Neuron (in vitro differentiated cells): ENCODE measurements at regions not wholly inside any gene's neighbourhood (a gene's known extent, or its start where the extent isn't known, plus 50 kb on each side); places are given as distances from the start of the nearest gene placed in this dataset.

Experiments used
- H2AFZ ChIP-seq: one replicate; pipeline ENCODE4 v1.6.1; 2013; ENCODE audit warnings: low read depth, mild to moderate bottlenecking, inconsistent platforms, low read length, moderate library complexity
- H3K27me3 ChIP-seq: one replicate; pipeline ENCODE4 v1.6.1; 2013; ENCODE audit warnings: low read length; ENCODE audit not compliant: insufficient read depth
- H3K36me3 ChIP-seq: one replicate; pipeline ENCODE4 v1.6.1; 2013; ENCODE audit warnings: low read length; ENCODE audit not compliant: insufficient read depth
- H3K4me1 ChIP-seq: one replicate; pipeline ENCODE4 v1.6.1; 2013; ENCODE audit warnings: low read length; ENCODE audit not compliant: insufficient read depth
- H3K4me3 ChIP-seq: 2 replicates; pipeline ENCODE4 v1.5.1; 2013; ENCODE audit warnings: mild to moderate bottlenecking, low read length, moderate library complexity
- H3K9me3 ChIP-seq: one replicate; pipeline ENCODE4 v1.6.1; 2013; ENCODE audit warnings: low read length

- H2AFZ ChIP-seq, result no peak overlapping the region
- H3K4me1 ChIP-seq, result no peaks in the 10 kb centered on the region
- H3K4me3 ChIP-seq, result no peak overlapping the region
- no peaks in the 10 kb centered on the region for H3K9me3 ChIP-seq
- H3K27me3 ChIP-seq, result no peaks in the 10 kb centered on the region
- no peaks in the 10 kb centered on the region for H3K36me3 ChIP-seq
Measured at GRCh38 chr4:102447413-102447812, 53.7 kb upstream of the NFKB1 start.

GRCh38 chr4:102449751-102450352 is 51.3 kb upstream of the NFKB1 start:
- Histone ChIP-seq H3K4me3 (no peak overlapping the region), H3K27me3 (no peaks in the 10 kb centered on the region), H2AFZ (no peak overlapping the region), H3K36me3 (no peaks in the 10 kb centered on the region), H3K9me3 (no peaks in the 10 kb centered on the region), H3K4me1 (no peaks in the 10 kb centered on the region)

GRCh38 chr4:102451266-102451665 is 49.9 kb upstream of the NFKB1 start:
- H3K4me1 ChIP-seq, result no peaks in the 10 kb centered on the region
- no peaks in the 10 kb centered on the region for H3K9me3 ChIP-seq
- H3K27me3 ChIP-seq, result no peaks in the 10 kb centered on the region
- H3K4me3 ChIP-seq, result no peak overlapping the region
- H3K36me3 ChIP-seq, result no peaks in the 10 kb centered on the region
- H2AFZ ChIP-seq, result no peak overlapping the region
